ENCODE measurements at regions not wholly inside any gene's neighbourhood (a gene's known extent, or its start where the extent isn't known, plus 50 kb on each side); places are given as distances from the start of the nearest gene placed in this dataset.

DNA sequence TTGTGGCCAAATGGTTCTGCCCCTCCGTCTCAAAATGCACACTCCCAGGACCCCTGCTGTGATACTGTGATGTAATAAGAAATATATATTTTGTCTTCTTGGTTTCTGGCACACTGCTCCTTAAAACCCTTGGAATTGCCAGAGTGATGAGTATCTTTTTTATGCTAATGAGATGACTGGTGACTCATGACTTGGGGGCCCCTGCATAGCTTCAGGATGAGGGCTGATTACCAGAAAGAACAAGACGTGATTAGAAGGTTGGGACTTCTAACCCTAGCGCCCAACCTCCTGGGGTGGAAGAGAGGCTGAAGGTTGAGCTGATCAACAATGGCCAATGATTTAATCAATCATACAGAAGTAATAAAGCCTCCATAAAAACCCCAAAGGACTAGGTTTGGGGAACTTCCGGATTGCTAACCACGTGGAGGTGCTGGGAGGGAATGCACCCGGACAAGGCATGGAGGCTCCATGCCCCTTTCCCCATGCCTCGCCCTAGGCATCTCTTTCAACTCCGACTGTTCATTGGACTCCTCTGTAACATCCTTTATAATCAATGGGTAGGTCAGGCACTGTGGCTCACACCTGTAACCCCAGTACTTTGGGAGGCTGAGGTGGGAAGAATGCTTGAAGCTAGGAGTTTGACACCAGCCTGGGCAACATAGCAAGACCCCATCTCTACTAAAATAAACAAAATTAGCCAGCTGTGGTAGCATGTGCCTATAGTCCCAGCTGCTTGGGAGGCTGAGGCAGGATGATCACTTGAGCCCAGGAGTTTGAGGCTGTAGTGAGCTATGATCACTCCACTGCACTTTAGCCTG, 89.1 kb downstream of the HS1BP3 start:
- Histone ChIP-seq H3K9me3 (ENCODE audit: control insufficient read depth, low read length) (no peaks in the 10 kb centered on the region), H3K27ac (ENCODE audit: low read depth, low read length) (peak overlapping the region; percentile 53), H3K4me1 (ENCODE audit: control insufficient read depth, insufficient read depth, low read length) (no peaks in the 10 kb centered on the region), H3K4me3 (ENCODE audit: low read length) (no peak overlapping the region), H3K27me3 (ENCODE audit: control insufficient read depth, insufficient read depth, low read length, poor library complexity, severe bottlenecking) (no peaks in the 10 kb centered on the region), H3K9ac (ENCODE audit: extremely low read depth, low read length, poor library complexity, severe bottlenecking) (no peak overlapping the region), H3K36me3 (ENCODE audit: control insufficient read depth, insufficient read depth, low read length) (no peaks in the 10 kb centered on the region)
- Mint-ChIP-seq H3K4me1 (peaks cover 19% of the 10 kb centered on the region), H3K4me3 (no peak overlapping the region), H3K36me3 (ENCODE audit: low read depth) (no peaks in the 10 kb centered on the region), H3K9me3 (no peaks in the 10 kb centered on the region), H3K27me3 (ENCODE audit: insufficient read depth) (peaks cover 6% of the 10 kb centered on the region), H3K27ac (peak overlapping the region; percentile 70)
- 80 to 86% methylated on average over 4 to 8 of the region's 8 CpGs for WGBS, 2 experiments (ENCODE audit: insufficient coverage in 1 of 2, insufficient read length in 1 of 2)
- no peak for TF ChIP-seq CTCF (conservative IDR thresholded peaks at IDR 0.05)
- DNase-seq, result peak; percentile 48

GRCh38 chr2:20562540-20563225, 88.2 kb downstream of the HS1BP3 start:
- H3K4me1 ChIP-seq (ENCODE audit: control insufficient read depth, insufficient read depth, low read length), result no peaks in the 10 kb centered on the region
- peak; percentile 75 for TF ChIP-seq CTCF (conservative IDR thresholded peaks at IDR 0.05)
- no peak overlapping the region for H3K9ac ChIP-seq (ENCODE audit: extremely low read depth, low read length, poor library complexity, severe bottlenecking)
- Mint-ChIP-seq H3K9me3 (no peaks in the 10 kb centered on the region), H3K4me3 (no peak overlapping the region), H3K27ac (no peak overlapping the region), H3K27me3 (ENCODE audit: insufficient read depth) (peaks cover 6% of the 10 kb centered on the region), H3K36me3 (ENCODE audit: low read depth) (no peaks in the 10 kb centered on the region), H3K4me1 (peaks cover 20% of the 10 kb centered on the region)
- DNase-seq, result peak; percentile 85
- no peaks in the 10 kb centered on the region for H3K9me3 ChIP-seq (ENCODE audit: control insufficient read depth, low read length)
- no peaks in the 10 kb centered on the region for H3K36me3 ChIP-seq (ENCODE audit: control insufficient read depth, insufficient read depth, low read length)
- peak overlapping the region; percentile 88 for H3K27ac ChIP-seq (ENCODE audit: low read depth, low read length)
- no peak overlapping the region for H3K4me3 ChIP-seq (ENCODE audit: low read length)
- WGBS, 2 experiments (ENCODE audit: insufficient coverage in 1 of 2, insufficient read length in 1 of 2), result 73 to 86% methylated on average over 10 to 13 of the region's 14 CpGs
- H3K27me3 ChIP-seq (ENCODE audit: control insufficient read depth, insufficient read depth, low read length, poor library complexity, severe bottlenecking), result no peaks in the 10 kb centered on the region

DNA sequence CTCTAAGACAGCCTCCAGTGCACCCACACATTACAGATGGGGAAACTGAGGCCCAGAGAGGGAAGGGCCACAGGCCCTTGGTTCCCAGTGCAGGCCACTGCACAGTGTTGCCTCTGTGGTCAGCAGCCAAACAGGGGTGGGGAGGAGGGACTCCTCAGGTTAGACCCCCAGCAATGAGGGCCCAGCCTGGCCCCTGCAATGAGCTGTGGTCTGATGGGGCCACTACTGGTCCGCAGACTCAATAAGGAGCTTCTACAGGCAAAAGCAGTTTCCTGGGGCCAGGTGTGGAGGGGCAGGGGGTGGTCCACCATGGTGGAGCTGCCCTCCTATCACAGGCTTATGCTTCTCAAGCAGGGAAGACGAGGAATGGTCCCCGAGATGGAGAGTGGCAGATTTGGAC, 87.6 kb downstream of the HS1BP3 start:
- H3K27ac Mint-ChIP-seq, result no peak overlapping the region
- 92 to 95% methylated on average over 2 to 3 of the region's 3 CpGs for WGBS, 2 experiments (ENCODE audit: insufficient coverage in 1 of 2, insufficient read length in 1 of 2)
- H3K27me3 Mint-ChIP-seq (ENCODE audit: insufficient read depth), result peaks cover 6% of the 10 kb centered on the region
- no peaks in the 10 kb centered on the region for H3K9me3 Mint-ChIP-seq
- Histone ChIP-seq H3K9ac (ENCODE audit: extremely low read depth, low read length, poor library complexity, severe bottlenecking) (no peak overlapping the region), H3K4me3 (ENCODE audit: low read length) (no peak overlapping the region), H3K27me3 (ENCODE audit: control insufficient read depth, insufficient read depth, low read length, poor library complexity, severe bottlenecking) (no peaks in the 10 kb centered on the region), H3K27ac (ENCODE audit: low read depth, low read length) (peak overlapping the region; percentile 88), H3K4me1 (ENCODE audit: control insufficient read depth, insufficient read depth, low read length) (no peaks in the 10 kb centered on the region), H3K9me3 (ENCODE audit: control insufficient read depth, low read length) (no peaks in the 10 kb centered on the region), H3K36me3 (ENCODE audit: control insufficient read depth, insufficient read depth, low read length) (no peaks in the 10 kb centered on the region)
- TF ChIP-seq CTCF (conservative IDR thresholded peaks at IDR 0.05), result no peak
- H3K4me1 Mint-ChIP-seq, result peaks cover 25% of the 10 kb centered on the region
- DNase-seq, result no peak
- no peak overlapping the region for H3K4me3 Mint-ChIP-seq
- H3K36me3 Mint-ChIP-seq (ENCODE audit: low read depth), result no peaks in the 10 kb centered on the region

Data from endodermal cell (in vitro differentiated cells).